HG02759 (cell line): ENCODE measurements at regions not wholly inside any gene's neighbourhood (a gene's known extent, or its start where the extent isn't known, plus 50 kb on each side); places are given as distances from the start of the nearest gene placed in this dataset.
"Not testable (repeated sequence)": the region's sequence is repeated elsewhere in the genome, so short reads cannot be mapped to it uniquely, and the experiment has no call there.

Experiments used
- ATAC-seq: cut with Tn5 transposase; IDR thresholded peaks from one replicate; pipeline ENCODE4 v1.9.1; 2021; ENCODE audit warnings: mild to moderate bottlenecking, moderate library complexity; ENCODE audit not compliant: unreplicated experiment

DNA sequence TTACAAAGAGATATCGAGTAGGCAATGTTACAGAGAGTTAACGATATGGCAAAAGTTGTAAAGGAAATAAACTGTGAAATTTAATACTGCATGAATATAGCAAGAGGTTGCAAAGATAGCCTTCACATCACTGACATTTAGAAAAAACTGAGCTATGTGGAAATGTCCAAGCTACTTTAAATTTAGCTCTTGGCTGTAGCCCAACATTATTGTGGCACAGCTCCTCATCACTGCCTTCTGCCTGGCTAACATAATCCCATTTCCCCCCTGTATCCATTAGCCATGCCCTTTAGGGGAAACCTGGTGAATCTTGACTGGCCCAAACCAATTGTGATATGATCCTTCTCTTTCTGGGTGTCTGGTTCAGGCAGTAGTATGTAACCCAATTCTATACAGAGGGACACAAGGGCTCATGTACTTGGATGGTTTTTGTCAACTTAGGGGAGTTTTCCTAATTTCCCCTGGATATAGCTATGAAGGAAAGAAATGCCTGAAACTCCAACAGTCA, 115.4 kb downstream of the PFDN4 start:
- no peak for ATAC-seq

DNA sequence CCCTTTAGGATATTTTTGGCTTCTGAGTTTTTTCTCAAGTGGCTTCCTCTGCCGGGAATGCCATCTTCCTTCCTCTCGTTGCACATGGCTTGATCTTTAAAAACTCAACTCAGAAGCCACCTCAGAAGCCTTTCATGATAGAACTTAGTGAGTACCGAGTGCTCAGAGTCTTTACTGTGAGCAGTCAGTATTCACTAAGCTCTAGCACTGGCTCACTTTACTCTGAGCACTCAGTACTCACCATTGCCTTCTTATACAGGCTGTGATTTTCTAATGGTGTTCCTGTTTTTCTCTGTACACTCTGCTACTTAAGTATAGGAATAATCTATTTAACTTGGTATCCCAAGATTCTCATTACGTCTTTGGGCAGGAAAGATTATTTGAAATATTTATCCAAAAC, 116.2 kb downstream of the PFDN4 start:
- ATAC-seq: no peak

DNA sequence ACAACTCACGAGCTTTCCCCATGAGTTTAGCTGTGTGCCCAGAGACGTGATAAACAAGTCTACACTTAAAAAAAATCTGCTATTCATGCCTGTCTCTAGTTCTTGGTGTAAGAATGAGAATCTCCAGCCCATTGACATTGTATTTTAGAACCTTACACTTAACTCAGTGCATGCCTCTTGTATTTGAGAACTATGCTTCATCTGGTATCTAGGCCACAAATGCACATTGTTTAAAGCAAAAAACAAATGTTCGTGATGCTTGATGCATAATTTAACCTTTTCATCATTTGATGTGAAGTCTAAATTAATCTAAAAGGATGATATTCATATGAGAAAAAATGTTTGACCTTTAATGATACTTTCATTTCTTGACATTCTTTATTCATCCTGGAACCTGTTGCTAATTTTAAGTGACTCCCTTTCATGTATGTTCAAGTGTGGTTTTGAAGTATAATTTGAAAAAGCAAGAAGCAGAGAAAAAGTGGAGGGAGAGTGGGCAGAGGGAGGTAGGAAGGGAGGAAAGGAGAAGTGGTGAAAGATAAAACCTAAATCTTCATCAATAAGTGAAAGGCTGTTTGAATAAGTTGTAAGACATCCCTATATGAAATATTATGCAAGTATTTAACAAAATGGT, 116.9 kb downstream of the PFDN4 start:
- no peak for ATAC-seq

DNA sequence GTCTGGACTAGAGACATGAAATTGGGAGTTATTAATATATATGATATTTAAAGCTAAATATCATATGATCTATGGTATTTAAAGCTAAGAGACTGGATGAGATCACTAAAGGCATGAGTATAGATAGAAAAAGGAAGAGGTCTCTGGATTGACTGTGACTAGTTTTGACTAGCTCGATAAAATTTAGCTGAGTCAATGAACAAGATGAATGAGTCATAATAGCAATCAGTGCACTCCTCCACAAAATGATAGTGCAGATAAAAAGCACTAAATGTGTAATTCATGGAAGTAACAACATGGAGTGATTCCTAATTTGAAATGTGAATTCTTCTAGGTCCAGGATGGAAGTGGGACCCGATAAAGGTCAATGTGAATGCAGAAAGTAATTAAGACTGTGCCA, 127.4 kb downstream of the PFDN4 start:
- no peak for ATAC-seq

DNA sequence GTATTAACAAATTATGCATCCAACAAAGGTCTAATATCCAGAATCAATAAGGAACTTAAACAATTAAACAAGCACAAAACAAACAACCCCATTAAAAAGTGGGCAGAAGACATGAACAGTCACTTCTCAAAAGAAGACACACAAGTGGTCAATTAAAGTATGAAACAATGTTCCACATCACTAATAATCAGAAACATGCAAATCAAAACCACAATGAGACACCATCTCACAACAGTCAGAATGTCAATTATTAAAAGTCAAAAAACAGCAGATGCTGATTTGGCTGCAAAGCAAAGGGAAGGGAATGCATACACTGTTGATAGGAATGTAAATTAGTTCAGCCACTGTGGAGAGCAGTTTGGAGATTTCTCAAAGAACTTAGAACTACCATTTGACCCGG, 129.3 kb downstream of the PFDN4 start:
- ATAC-seq: no peak

DNA sequence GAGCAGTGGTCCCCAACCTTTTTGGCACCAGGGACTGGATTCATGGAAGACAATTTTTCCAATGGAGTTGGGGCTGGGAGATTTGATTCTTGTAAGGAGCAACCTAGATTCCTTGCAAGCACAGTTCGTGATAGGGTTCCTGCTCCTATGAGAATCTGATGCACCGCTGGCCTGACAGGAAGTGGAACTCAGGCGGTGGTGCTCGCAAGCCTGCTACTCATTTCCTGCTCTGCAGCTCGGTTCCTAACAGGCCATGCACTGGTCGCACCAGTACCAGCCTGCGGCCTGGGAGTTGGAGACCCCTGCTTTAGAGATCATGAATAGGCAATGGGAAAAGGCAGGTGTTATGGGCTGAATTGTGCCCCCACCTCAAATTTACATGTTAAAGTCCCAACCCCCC, 131.2 kb downstream of the PFDN4 start:
- ATAC-seq: no peak

DNA sequence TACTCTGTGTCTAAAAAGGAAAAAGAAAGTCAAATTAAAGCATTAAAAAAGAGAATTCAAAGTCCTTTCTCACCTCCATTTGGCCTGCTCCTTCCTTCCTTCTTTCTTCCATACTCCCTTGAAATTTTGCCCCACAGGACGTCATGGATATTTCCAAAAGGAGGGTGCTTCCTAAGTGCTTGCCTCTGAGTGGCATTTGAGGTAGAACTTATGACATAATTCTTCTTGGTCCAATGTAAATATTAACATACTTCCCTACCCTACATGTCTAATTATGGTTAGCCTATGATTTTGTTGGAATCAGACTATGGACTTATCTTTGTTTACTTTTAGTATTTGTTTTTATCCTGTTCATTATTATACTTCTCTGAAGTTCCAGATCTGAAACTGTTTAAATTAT, 132.3 kb downstream of the PFDN4 start:
- ATAC-seq: no peak

DNA sequence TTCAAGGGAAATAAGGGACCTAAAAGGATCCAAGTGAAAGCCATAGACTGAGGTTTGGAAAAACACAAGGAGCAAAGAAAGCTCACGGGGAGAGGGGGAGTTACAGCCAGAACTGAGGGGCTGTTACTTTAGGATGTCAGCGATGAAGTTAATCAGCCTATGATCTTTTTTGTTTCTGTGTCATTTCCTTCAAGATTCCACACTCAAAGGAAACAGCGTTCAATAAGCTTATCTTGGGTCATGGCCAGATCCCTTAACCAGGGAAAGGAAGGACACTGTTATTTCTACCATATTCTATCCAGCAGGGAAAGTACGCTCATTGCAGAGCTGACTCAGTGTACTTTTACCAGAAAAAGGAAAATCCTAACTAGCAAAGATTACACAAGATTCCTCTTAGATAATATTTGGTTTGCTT, 132.8 kb downstream of the PFDN4 start:
- ATAC-seq: no peak

DNA sequence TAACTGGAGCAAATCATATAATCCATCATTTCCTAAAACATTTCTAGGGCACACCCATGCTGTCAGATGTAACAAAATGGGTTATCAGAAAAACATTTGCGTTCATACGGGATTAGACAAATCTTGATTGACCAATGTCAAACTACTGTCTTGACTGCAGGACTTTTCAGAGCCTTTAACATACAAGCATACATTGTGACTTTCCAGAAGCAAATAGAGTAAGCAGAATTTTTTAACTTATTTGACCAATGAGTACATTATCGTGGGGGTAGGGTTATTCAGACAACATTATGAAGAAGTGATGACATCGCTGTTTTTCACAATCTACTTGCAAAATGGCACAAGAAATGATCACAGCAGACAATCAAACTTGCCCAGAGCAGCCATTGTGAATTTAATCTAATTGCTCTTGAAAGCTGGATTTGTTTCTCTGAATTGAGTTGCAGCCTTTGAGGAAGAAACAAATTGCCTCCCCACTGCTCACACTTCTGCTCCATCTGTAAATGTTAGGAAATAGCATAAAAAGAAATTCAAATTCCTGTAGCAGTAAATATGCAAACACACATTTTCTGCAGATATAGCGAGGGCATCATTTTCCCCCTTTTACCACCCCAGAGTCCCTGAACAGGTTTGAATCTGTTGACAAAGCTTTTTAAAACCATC, 133.0 kb upstream of the DOK5 start:
- no peak for ATAC-seq

DNA sequence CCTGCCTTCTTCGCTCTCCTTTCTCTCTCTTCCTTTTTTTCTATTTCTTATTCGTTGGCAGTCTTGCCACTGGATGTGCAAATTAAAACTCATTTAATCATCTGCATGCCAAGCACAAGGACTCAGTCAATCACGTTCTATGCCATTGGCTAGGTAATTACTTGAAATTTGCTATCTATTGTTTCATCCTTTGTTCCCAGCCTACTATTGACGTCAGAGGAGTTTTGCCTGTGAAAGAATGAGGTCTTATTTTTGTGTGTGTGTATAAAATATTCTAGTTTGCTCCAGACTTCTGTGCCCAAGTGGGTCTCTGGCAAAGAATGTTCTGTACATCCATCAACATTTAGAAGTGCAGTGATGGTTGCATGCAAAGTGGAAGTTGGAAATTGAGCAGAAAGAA, 132.3 kb upstream of the DOK5 start:
- ATAC-seq: no peak

DNA sequence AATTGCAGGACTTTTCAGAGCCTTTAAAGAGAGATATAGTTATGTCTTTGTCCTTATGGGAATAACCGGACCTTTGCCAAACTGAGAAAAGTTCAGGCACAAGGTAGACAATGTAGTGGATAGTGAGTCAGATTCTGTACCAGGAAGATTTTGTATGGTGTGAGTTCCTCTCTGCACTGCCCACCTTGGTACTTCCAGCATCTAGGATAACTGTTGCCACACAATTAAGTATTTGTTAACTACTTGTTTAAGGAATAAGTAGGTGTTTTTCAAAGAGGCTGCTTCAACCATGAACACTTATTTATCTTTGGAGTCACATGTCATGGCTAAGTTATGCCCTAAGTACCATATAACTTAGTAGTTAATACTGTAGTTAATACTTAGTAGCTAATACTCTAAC, 131.8 kb upstream of the DOK5 start:
- no peak for ATAC-seq

DNA sequence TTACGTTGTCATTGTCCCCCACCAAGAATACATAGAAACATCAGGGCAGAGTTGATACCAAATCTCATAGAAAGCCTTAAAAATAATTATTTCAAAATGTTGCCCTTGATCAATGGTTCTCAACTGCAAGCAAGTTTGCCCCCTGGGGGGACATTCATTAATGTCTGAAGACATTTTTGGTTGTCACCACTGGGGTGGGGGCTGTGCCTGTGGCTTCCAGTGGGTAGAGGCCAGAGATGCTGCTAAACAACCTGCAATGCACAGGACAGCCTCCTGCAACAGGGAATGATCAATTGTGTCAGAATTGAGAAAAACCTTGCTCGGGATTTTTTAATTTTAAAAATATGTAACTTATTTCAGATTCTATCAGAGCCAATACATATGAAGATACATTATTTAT, 130.6 kb upstream of the DOK5 start:
- ATAC-seq: no peak

DNA sequence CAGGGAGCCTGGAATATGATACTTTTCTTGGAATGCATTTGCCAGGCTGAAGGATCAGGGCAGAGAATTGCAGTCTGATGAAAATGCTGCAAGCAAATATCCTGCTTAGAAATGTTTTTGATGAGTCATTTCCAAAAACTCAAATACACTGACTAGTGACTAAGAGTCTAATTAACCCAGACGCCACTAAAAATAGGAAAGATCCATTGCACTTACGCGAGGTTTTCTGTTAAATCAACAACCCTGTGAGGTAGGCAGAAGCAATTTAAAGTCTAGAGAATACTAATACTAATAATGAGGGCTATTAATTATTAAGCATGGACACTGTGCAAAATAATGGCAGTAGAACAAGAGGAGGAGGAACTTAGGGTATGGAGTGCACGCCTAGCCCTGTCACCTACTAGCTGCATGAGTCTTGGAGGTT, 130.1 kb upstream of the DOK5 start:
- ATAC-seq: peak; percentile 89

DNA sequence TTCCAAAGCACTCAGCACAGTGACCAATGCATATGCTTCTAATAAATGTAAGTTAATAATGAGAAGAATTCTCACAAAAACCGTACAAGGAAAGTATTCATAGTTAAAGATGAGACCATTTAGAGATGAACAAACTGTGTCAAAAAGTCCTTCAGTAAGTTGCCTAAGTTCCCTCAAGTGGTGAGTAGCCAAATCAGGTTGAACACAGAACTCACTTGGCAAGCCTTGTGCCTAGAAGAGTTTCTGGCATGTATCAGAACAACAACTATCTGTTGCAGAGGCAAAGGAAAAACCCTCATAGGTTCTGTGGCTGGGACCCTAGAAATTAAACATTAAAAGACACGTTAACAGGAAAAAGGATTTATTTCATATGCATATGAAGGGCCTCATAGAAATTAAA, 129.6 kb upstream of the DOK5 start:
- no peak for ATAC-seq

DNA sequence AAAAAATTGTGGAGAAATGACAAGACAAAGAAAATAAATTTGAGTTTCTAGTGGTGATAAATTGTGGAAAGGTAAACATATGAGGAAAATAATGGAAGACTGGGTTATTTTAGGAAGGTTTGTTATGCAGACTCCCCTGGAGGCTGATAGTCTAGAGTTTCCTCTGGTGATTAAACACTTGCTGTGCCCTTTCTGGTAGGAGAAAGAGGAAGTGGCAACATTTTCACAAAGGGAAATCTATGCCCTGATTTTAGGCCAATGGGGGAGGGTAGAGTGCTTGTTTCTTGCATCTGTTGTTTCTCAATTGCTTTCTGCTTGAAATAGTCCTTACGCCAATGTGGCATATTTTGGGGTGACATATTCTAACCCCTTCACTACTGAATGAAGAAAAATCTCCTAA, 129.1 kb upstream of the DOK5 start:
- ATAC-seq: peak; percentile 32

DNA sequence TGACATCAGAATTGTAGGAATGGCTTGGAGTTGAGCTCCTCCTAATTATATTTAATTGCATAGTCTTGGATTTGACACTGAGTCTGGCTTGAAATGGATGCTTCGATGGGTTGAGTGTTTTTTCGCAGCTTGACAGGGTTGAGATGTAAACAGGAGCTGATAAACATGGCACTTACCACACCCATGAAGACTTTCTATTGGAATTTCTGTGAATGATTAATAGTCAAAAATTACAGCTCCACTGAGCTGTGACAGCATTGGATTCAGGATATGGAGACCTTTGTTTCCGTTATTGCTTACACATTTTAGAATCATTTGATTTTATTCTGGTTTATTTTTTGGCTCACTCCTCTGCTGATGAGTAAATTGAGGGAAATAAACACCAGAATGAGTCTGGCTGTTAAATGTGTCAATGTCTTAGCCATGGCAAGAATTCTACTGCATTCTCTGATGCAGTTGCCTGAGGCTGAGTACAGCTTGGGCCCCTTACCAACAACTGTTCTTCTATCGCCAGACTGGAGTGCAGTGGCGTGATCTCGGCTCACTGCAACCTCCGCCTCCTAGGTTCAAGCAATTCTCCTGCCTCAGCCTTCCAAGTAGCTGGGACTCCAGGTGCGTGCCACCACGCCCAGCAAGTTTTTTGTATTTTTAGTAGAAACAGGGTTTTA, 128.1 kb upstream of the DOK5 start:
- no peak for ATAC-seq

DNA sequence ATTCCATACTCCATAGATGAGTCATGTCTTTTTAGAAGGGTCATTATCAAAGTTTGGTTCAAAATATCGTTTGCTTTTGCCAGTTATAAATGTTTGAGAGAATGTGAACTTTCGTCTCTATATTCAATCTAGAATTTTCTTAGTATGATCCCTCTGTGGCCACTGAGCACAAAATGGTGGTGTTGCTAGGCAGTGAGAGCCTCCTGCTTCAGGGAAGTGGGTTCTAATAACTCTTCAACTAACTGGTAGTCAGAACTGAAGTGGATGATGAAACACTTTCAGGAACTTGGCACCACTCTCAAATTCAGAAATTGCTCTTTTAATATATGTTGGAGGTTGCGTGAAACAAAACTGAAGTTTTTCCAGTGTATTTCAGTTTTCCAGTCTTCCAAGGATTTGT, 125.0 kb upstream of the DOK5 start:
- ATAC-seq: no peak

DNA sequence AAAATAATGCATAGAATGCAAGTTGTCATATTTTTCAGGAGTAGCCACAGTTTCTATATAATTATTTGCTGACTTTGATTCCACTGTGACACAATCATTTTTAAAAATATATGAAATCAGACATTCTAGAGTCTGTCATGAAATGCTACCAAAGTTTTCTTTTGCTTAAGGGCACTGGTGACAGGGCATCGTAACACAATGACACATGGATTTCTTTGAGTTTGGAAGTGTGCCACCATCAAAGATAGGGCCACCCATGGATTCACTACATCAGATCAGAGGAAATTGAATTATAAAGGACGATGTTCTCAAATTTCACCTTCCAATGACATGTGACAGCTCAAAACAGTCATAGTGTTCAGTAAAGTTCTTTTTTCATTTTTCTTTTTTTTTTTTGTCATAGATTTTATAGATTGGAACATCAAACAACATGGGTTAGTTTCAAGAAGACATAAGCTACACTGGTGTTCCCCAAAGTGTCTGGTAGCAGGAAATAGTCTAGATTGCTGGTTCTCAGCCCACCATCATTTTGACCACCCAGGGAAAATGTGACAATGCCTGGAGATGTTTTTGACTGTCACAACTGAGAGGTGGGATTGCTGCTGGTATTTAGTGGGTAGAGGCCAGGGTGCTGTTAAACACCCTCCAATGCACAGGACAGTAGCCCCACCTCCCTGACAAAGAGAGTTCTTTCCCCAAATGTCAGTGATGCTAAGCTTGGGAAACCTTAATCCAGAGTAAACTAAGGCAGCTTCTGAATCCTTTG, 123.8 kb upstream of the DOK5 start:
- no peak for ATAC-seq

DNA sequence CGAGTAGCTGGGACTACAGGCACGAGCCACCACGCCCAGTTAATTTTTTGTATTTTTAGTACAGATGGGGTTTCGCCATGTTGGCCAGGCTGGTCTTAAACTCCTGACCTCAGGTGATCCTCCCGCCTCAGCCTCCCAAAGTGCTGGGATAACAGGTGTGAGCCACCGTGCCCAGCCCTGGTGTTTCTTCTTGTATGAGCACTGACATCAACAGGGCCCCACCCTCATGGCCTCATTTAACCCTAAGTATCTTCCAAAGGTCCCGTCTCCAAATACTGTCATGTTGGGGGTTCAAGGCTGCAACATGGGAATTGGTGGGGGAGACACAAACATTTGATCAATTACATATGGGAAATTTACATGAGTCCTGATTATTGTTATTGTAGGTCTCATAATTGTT, 122.9 kb upstream of the DOK5 start:
- ATAC-seq: not testable (repeated sequence)

DNA sequence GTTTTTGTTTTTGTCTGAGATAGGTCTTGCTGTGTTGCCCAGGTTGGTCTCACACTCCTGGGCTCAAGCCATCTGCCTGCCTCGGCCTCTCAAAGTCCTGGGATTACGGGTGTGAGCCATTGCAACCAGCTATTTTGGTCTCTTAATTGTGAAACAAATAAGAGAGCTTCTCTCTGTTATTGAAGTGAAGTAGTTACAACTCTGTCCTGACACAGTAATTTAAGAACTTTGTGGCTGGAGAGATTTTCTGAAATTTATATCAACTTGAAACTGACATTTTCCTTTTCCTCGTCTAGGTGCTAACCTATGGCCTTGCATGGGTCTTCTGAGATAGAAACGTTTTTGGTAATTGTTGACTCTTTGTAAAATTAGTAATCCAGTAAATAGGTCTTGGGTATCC, 122.1 kb upstream of the DOK5 start:
- no peak for ATAC-seq

DNA sequence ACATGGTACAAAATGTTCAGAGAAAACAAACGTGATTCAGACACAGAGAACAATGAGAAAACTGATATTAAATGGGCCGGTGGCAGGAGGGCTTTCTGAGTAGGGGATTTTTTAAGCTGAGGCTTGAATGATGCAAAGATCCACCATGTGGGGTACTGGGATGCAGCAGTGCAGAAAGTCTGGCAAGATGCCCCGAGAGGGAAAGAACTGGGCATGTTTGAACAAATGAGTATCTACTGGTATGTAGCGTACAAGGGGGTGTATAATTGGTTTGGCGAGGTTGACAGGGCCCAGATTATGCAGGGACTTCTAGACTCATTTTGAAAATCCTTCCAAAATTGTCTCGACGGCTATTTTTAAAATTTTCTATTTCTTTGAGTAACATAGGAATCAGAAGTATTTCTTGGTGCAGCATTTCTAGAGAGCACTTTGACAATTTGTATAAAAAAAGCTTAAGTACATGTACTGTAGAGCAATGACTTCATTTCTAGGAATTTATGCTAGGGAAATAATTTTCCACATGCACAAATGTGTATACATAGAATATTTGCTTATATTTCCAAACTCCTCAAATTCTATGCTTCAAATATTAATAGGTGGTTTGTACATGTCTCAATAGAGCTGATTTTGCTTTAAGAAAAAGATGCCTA, 119.6 kb upstream of the DOK5 start:
- no peak for ATAC-seq
